Mesenchymal stem cell (in vitro differentiated cells and primary cell): ENCODE measurements at regions not wholly inside any gene's neighbourhood (a gene's known extent, or its start where the extent isn't known, plus 50 kb on each side); places are given as distances from the start of the nearest gene placed in this dataset.
A peak's percentile ranks its signal among the peaks of the same experiment; 100 is the strongest.

Experiments
- DNase-seq: peaks from one replicate; pipeline ENCODE4 v3.0.0-alpha.2; 2013
- H2AFZ ChIP-seq: one replicate; pipeline ENCODE4 v1.6.1; 2013; ENCODE audit warnings: low read depth, mild to moderate bottlenecking, control low read depth, inconsistent platforms, low read length, moderate library complexity
- H2AK5ac ChIP-seq: 2 replicates; pipeline ENCODE4 v1.6.1; 2013; ENCODE audit warnings: low read length, moderate library complexity, mild to moderate bottlenecking, inconsistent platforms; ENCODE audit not compliant: severe bottlenecking
- H2BK120ac ChIP-seq: one replicate; pipeline ENCODE4 v1.6.1; 2013; ENCODE audit warnings: low read depth, mild to moderate bottlenecking, inconsistent platforms, low read length, moderate library complexity
- H2BK12ac ChIP-seq, 2 experiments: one replicate each; pipeline ENCODE4 v1.6.1; 2013; ENCODE audit warnings: inconsistent platforms in 2 of 2, low read length in 2 of 2, mild to moderate bottlenecking in 2 of 2, moderate library complexity in 2 of 2, control low read depth in 1 of 2
- H2BK15ac ChIP-seq: one replicate; pipeline ENCODE4 v1.6.1; 2013; ENCODE audit warnings: mild to moderate bottlenecking, low read depth, inconsistent platforms; ENCODE audit not compliant: poor library complexity, severe bottlenecking
- H2BK5ac ChIP-seq: 2 replicates; pipeline ENCODE4 v1.6.1; 2013; ENCODE audit warnings: low read depth, mild to moderate bottlenecking, low read length, control low read depth, inconsistent platforms; ENCODE audit not compliant: poor library complexity, severe bottlenecking
- H3K14ac ChIP-seq, 2 experiments: one replicate each; pipeline ENCODE4 v1.6.1; 2013; ENCODE audit warnings: inconsistent platforms in 2 of 2, low read length in 2 of 2, control low read depth in 1 of 2, mild to moderate bottlenecking in 1 of 2, moderate library complexity in 1 of 2
- H3K18ac ChIP-seq, 2 experiments: one replicate each; pipeline ENCODE4 v1.6.1; 2013; ENCODE audit warnings: inconsistent platforms in 2 of 2, low read length in 2 of 2, control low read depth in 1 of 2, low read depth in 1 of 2, mild to moderate bottlenecking in 1 of 2
- H3K23ac ChIP-seq, 2 experiments: one replicate each; pipeline ENCODE4 v1.6.1; 2013; ENCODE audit warnings: inconsistent platforms in 2 of 2, low read length in 2 of 2, mild to moderate bottlenecking in 2 of 2, moderate library complexity in 2 of 2, control low read depth in 1 of 2
- H3K27ac ChIP-seq: 2 replicates; pipeline ENCODE4 v1.5.1; 2013; ENCODE audit warnings: mild to moderate bottlenecking, moderate library complexity, low read length, control low read depth, inconsistent platforms; ENCODE audit not compliant: poor library complexity, severe bottlenecking
- H3K27me3 ChIP-seq, 2 experiments: 2 replicates each; pipeline versions ENCODE4 v1.6.1 to v1.7.0; 2013; ENCODE audit warnings: low read length in 2 of 2, mild to moderate bottlenecking in 2 of 2, moderate library complexity in 2 of 2, control low read depth in 1 of 2, inconsistent platforms in 1 of 2; ENCODE audit not compliant: control insufficient read depth in 1 of 2, insufficient read depth in 1 of 2
- H3K36me3 ChIP-seq, 2 experiments: 2 replicates each; pipeline versions ENCODE4 v1.6.1 to v1.7.0; 2013; ENCODE audit warnings: low read length in 2 of 2, control low read depth in 1 of 2, inconsistent platforms in 1 of 2, low read depth in 1 of 2, mild to moderate bottlenecking in 1 of 2; ENCODE audit not compliant: insufficient read depth in 2 of 2, control insufficient read depth in 1 of 2
- H3K4ac ChIP-seq, 2 experiments: one replicate each; pipeline ENCODE4 v1.6.1; 2013; ENCODE audit warnings: inconsistent platforms in 2 of 2, low read length in 2 of 2, mild to moderate bottlenecking in 2 of 2, moderate library complexity in 2 of 2, control low read depth in 1 of 2, low read depth in 1 of 2
- H3K4me1 ChIP-seq: 2 replicates; pipeline ENCODE4 v1.6.1; 2013; ENCODE audit warnings: low read depth, low read length, control low read depth; ENCODE audit not compliant: control insufficient read depth, insufficient read depth
- H3K4me2 ChIP-seq: 2 replicates; pipeline ENCODE4 v1.6.1; 2013; ENCODE audit warnings: low read length, mild to moderate bottlenecking, inconsistent platforms; ENCODE audit not compliant: poor library complexity, severe bottlenecking
- H3K4me3 ChIP-seq, 2 experiments: 2 replicates each; pipeline versions ENCODE4 v1.5.1 to v1.7.0; 2013; ENCODE audit warnings: low read length in 2 of 2, mild to moderate bottlenecking in 2 of 2, control low read depth in 1 of 2, low read depth in 1 of 2; ENCODE audit not compliant: insufficient read depth in 1 of 2
- H3K79me1 ChIP-seq: replicated peaks from 2 replicates; pipeline ENCODE4 v1.6.1; 2013; ENCODE audit warnings: mild to moderate bottlenecking, control low read depth, low read length, inconsistent platforms; ENCODE audit not compliant: poor library complexity, severe bottlenecking
- H3K9ac ChIP-seq: 2 replicates; pipeline ENCODE4 v1.7.0; 2013; ENCODE audit warnings: mild to moderate bottlenecking, low read length, moderate library complexity
- H3K9me3 ChIP-seq: 2 replicates; pipeline ENCODE4 v1.7.0; 2013; ENCODE audit warnings: mild to moderate bottlenecking, low read length; ENCODE audit not compliant: control insufficient read depth
- H4K8ac ChIP-seq: one replicate; pipeline ENCODE4 v1.6.1; 2013; ENCODE audit warnings: inconsistent platforms, mild to moderate bottlenecking, low read length, moderate library complexity
- H4K91ac ChIP-seq: one replicate; pipeline ENCODE4 v1.6.1; 2013; ENCODE audit warnings: mild to moderate bottlenecking, low read length, inconsistent platforms
- WGBS: methylation state at CpG from one replicate; pipeline ENCODE4 v1.1.7; 2013; ENCODE audit warnings: mixed read lengths; 5-methylcytosine and 5-hydroxymethylcytosine counted together

DNA sequence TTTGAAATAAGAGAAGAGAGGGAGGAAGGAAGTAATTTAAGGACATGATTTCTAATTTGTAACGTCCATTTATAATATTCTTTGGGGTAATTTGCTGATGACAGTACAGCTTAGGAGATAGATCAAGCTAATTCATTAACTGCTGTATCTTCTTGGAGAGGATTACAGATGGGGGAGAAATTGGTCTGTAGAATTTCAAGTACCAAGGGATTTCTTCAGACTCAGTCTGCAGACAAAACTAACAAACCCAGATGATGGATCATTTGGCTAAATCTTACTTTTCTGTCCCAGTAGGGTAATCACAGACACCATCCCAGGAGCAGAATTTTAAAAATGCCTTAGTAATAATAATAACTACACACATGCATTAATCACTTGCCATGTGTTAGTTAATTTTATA is 711.8 kb downstream of the KCNJ2 start:
- no peak overlapping the region for H3K14ac ChIP-seq
- no peak overlapping the region for H3K9ac ChIP-seq
- H3K18ac ChIP-seq: no peak overlapping the region
- no peak for DNase-seq
- H2AK5ac ChIP-seq: no peak overlapping the region
- H2BK12ac ChIP-seq: no peak overlapping the region
- no peak overlapping the region for H2BK15ac ChIP-seq
- H2BK120ac ChIP-seq: no peak overlapping the region
- no peak overlapping the region for H2BK5ac ChIP-seq
- no peak overlapping the region for H3K4ac ChIP-seq
- H3K4me2 ChIP-seq: no peak overlapping the region
- H3K36me3 ChIP-seq: no peaks in the 10 kb centered on the region
- H3K27ac ChIP-seq: no peak overlapping the region
- no peak overlapping the region for H3K4me3 ChIP-seq
- no peaks in the 10 kb centered on the region for H3K4me1 ChIP-seq
- WGBS: 100% methylated on average over 1 of the region's 1 CpG
- H3K79me1 ChIP-seq: no peaks in the 10 kb centered on the region
- H3K27me3 ChIP-seq: no peaks in the 10 kb centered on the region
- no peak overlapping the region for H4K8ac ChIP-seq
- H3K9me3 ChIP-seq: no peaks in the 10 kb centered on the region
- H2AFZ ChIP-seq: no peak overlapping the region
- no peak overlapping the region for H4K91ac ChIP-seq
- no peak overlapping the region for H3K23ac ChIP-seq

DNA sequence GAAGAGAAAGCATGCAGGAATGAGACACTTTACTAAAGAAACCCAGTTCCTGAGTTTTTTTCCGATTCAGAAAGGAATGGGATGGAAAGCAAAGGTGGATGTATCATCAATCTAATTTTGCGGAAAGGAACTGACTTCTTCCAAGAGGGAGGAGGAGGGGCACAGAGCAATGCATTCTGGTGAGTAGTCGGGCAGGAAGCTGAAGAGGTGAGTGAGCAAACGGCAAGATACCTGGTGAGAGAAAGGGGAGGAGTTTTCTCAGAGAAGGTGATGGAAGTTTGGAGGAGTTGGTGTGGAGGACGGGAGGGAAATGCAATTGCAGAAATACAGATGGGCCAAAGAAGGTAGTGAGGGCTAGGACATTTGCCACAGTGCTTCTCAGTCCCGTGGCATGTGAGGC is 713.2 kb downstream of the KCNJ2 start:
- no peak overlapping the region for H3K4me2 ChIP-seq
- DNase-seq: no peak
- no peak overlapping the region for H3K27ac ChIP-seq
- H2BK15ac ChIP-seq: no peak overlapping the region
- H3K18ac ChIP-seq: no peak overlapping the region
- no peaks in the 10 kb centered on the region for H3K36me3 ChIP-seq
- H3K23ac ChIP-seq: no peak overlapping the region
- H2BK12ac ChIP-seq: no peak overlapping the region
- WGBS: 76% methylated on average over 6 of the region's 6 CpGs
- H3K27me3 ChIP-seq: no peaks in the 10 kb centered on the region
- H4K91ac ChIP-seq: no peak overlapping the region
- no peaks in the 10 kb centered on the region for H3K4me1 ChIP-seq
- no peak overlapping the region for H4K8ac ChIP-seq
- H3K14ac ChIP-seq: no peak overlapping the region
- H2BK5ac ChIP-seq: no peak overlapping the region
- H2AFZ ChIP-seq: no peak overlapping the region
- H3K79me1 ChIP-seq: no peaks in the 10 kb centered on the region
- no peak overlapping the region for H2AK5ac ChIP-seq
- H3K4ac ChIP-seq: no peak overlapping the region
- H3K9ac ChIP-seq: no peak overlapping the region
- no peaks in the 10 kb centered on the region for H3K9me3 ChIP-seq
- H3K4me3 ChIP-seq: no peak overlapping the region
- H2BK120ac ChIP-seq: no peak overlapping the region

DNA sequence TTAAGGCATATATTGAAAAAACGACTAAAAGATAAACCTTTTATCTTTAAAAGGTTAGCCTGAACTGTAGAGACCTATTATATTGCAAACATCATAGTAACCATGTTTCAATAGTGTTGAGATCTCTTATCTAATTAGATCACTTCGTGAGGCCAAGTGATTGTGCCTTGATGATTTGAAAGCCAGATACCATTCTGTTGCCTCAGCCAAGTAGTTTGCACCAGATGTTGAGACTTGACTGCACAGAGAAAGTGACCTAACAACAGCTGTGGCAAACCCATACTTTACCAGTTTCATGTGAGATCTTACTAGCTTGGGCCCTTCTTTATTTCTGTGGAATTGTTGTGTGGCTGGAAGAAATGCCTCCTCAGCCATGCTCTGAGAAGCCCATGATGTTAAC is 717.3 kb downstream of the KCNJ2 start:
- H2AK5ac ChIP-seq: no peak overlapping the region
- H3K9me3 ChIP-seq: no peaks in the 10 kb centered on the region
- no peak overlapping the region for H2BK120ac ChIP-seq
- H3K79me1 ChIP-seq: no peaks in the 10 kb centered on the region
- H3K27me3 ChIP-seq: no peaks in the 10 kb centered on the region
- WGBS: 56% methylated on average over 1 of the region's 2 CpGs
- H3K36me3 ChIP-seq: no peaks in the 10 kb centered on the region
- no peak overlapping the region for H3K27ac ChIP-seq
- no peak overlapping the region for H2BK12ac ChIP-seq
- no peak overlapping the region for H4K91ac ChIP-seq
- no peak overlapping the region for H3K9ac ChIP-seq
- no peak overlapping the region for H3K4me3 ChIP-seq
- no peak overlapping the region for H3K4me2 ChIP-seq
- no peak overlapping the region for H3K14ac ChIP-seq
- no peak overlapping the region for H2AFZ ChIP-seq
- H3K4me1 ChIP-seq: no peaks in the 10 kb centered on the region
- no peak for DNase-seq
- no peak overlapping the region for H3K18ac ChIP-seq
- no peak overlapping the region for H2BK5ac ChIP-seq
- no peak overlapping the region for H2BK15ac ChIP-seq
- no peak overlapping the region for H4K8ac ChIP-seq
- H3K4ac ChIP-seq: no peak overlapping the region
- no peak overlapping the region for H3K23ac ChIP-seq

DNA sequence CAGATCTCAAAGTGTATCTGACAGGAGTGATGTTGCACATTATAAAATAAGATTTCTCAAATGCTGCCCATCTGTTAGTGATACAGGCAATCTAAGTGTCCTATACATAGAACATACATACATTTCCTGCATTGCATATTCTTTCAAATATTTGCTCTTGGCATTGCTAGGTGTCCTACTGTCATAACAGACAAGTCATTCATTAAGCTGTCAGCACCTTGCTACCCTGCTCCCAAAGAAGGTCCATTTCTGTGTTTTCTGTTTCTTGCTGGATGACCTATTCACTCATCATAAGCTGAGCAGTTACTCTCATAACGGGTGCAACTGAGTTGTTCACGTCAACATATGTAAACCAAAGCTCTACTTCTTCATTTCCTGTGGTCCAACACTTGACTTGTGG is 719.0 kb downstream of the KCNJ2 start:
- H2AFZ ChIP-seq: no peak overlapping the region
- H3K27me3 ChIP-seq: no peaks in the 10 kb centered on the region
- H4K91ac ChIP-seq: no peak overlapping the region
- H3K23ac ChIP-seq: no peak overlapping the region
- 30% methylated on average over 2 of the region's 2 CpGs for WGBS
- no peaks in the 10 kb centered on the region for H3K9me3 ChIP-seq
- H3K4me2 ChIP-seq: no peak overlapping the region
- no peak overlapping the region for H3K9ac ChIP-seq
- H3K36me3 ChIP-seq: no peaks in the 10 kb centered on the region
- no peak overlapping the region for H2AK5ac ChIP-seq
- no peak overlapping the region for H2BK15ac ChIP-seq
- no peaks in the 10 kb centered on the region for H3K4me1 ChIP-seq
- H2BK12ac ChIP-seq: no peak overlapping the region
- no peak overlapping the region for H2BK120ac ChIP-seq
- no peak overlapping the region for H3K27ac ChIP-seq
- no peak overlapping the region for H2BK5ac ChIP-seq
- DNase-seq: peak; percentile 11
- no peak overlapping the region for H3K18ac ChIP-seq
- H3K79me1 ChIP-seq: no peaks in the 10 kb centered on the region
- no peak overlapping the region for H3K14ac ChIP-seq
- no peak overlapping the region for H4K8ac ChIP-seq
- no peak overlapping the region for H3K4me3 ChIP-seq
- no peak overlapping the region for H3K4ac ChIP-seq
